ENCODE measurements at regions not wholly inside any gene's neighbourhood (a gene's known extent, or its start where the extent isn't known, plus 50 kb on each side); places are given as distances from the start of the nearest gene placed in this dataset.
A peak's percentile ranks its signal among the peaks of the same experiment; 100 is the strongest.
"Not testable (repeated sequence)": the region's sequence is repeated elsewhere in the genome, so short reads cannot be mapped to it uniquely, and the experiment has no call there.

DNA sequence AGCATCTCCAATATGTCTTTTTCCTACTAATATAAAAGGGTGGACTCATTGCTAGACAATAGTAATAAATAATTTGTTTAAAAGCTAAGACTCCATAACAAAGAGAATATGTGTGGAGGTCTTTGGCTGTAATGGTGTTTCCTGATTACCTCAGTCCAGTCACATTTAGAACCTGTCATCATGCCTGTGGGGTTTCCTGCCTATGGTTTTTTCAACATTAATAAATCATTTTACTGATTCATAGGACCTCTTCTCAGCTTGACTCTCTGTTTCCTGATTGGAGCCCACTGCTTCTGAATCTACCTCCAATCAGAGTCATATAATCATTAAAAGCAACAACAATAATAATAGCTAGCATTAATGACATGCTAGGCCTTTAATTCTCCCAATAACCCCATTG is 52.4 kb upstream of the GNAI1 start:
- DNase-seq: no peak

DNA sequence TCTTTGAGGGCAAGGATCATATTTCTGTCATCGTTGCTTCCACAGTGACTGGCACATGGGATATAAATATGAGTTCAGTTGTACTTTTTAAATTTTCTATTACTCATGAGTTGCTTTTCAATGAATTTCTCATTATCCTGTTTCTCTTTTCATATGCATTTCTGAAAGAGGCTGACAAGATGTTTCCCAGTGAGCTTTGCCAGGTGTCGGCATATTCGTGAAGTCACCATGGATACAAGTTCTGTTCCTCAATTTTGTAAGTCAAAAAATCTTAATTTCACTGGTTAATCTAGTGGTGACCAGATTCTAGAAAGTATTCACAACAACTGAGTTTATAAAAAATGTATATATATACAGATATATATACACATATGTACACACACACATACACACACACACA is 55.7 kb upstream of the GNAI1 start:
- DNase-seq: no peak

DNA sequence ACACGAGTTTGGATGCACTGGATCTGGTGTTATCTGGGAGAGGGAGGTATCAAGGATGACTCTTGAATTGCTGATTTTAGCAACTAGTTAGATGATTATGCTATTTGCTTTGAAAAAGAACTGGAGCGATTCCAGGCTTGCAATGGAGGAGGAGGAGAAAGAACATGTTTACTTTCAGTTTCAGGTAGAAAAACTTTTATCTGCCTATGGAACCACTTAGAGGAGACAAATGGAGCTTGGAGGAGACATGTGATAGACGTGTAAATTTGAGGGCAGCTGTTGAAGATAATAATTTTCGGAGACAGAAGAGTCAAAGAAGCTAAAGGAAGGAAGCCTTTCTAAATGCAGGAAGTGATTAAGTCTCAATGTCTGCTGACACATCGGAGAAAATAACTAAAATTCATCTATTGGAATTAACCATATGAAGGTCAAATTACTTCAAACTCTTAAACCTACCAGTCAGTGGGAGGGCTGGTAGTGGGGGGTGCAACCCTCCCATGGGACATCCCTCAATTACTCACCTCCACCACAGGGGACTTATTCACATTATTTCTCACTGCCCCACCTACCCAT is 56.4 kb upstream of the GNAI1 start:
- no peak for DNase-seq

DNA sequence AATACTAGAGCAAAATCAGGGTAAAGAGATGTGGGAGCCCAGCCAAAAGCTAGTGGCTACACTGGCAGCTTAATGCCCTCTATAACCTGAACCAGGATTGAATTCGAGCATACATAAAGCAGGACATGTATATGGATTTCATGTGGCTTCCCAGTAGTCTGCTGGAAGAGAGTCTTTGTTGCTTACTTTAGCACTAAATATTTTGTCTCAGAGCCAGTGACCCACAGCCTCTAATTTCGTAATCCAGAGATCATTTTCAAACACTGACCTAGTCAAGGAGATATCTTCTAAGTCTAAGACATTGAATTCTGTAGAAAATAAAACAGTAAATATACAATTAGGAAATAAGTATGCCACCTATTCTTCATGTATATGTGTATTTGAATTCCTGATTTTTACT is 64.2 kb upstream of the GNAI1 start:
- DNase-seq: no peak

DNA sequence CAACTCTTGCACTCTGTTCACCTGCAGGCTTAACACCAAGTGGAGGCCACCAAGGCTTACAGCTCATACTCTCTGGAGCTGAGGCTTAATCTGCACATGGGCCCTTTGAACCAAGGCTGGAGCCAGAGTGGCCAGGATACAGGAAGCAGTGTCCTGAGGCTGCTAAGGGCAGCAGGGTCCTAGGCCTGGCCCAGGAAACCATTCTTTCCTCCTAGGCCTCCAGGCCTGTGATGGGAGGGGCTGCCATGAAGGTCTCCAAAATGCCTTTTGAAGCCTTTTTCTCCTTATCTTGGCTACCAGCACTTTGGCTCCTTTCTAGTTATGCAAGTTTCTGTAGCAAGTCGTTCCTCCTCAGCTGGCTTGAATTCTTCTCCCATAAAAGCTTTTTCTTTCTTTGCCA is 68.0 kb upstream of the GNAI1 start:
- DNase-seq: no peak

DNA sequence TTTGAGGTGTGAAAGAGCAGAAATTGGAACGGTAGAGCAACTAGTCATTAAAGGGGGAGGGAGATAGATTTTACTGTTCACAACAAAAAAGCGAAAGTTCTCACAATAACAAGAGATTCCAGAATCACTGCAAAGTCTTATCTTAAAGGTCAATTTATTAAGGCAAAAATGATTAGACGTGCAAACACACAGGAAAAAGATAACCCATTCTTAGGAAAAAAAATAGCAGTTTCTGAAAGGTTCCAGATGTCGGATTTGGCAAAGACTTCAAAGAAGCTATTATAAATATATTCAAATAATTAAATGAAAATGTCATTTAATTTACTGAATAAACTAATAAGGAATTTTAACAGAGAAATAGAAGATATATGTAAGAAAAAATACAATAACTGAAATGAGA is 70.8 kb upstream of the GNAI1 start:
- DNase-seq: no peak

DNA sequence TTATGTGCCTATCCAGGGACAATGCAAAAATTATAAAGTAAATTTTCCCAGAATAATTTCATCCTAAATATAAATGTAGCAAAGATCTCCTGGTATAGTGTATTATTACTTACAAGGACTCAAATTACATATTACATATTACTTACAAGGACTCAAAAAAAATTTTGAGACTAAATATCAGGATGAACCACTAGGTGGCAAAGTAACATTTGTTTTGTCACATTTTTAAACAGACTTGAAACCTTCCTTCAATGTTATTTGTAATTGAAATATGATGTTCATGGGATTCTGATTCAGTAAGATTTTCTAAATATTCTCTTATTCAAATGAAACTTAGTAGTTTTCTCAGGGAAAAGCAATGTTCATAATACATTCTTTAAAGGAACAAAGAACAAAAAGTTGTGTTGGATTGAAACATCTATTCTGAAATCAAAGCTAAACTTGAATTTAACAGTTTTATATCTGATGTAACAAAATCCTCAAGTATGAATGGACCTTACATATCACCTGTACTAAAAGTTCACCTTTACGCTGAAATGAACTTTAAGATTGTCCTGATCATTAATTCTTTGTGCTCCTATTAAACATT is 74.3 kb upstream of the GNAI1 start:
- peak; percentile 20 for DNase-seq

DNA sequence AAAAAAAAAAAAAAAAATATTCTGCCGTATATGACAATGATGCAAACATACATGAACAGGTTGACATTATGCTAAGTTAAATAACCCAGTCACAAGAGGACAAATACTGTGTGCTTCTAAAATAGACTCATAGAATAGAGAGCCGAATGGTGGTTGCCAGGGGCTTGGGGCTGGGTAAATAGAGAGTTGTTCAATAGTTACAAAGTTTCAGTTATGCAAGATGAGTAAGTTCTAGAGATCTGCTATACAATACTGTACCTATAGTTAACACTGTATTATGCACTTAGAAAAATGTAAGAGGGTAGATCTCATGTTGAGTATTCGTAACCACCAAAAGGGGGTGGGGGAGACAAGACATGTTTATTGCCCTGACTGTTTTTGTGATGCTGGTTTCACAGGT is 77.1 kb upstream of the GNAI1 start:
- no peak for DNase-seq

DNA sequence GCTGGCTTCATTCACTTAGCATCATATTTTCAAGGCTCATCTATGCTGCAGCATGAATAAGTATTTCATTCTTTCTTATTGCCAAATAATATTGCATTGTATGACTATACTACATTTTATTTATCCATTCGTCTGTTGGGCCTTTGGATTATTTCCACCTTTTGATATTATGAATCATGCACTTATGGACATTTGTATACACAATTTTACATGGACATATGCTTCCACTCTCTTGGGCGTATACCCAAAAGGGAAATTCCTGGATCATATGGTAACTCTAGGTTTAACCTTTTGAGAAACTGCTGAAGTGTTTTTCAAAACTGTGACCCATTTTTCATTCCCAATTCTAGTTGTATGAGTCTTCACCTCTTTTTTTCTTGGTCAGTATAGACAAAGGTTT is 80.3 kb upstream of the GNAI1 start:
- DNase-seq: no peak

DNA sequence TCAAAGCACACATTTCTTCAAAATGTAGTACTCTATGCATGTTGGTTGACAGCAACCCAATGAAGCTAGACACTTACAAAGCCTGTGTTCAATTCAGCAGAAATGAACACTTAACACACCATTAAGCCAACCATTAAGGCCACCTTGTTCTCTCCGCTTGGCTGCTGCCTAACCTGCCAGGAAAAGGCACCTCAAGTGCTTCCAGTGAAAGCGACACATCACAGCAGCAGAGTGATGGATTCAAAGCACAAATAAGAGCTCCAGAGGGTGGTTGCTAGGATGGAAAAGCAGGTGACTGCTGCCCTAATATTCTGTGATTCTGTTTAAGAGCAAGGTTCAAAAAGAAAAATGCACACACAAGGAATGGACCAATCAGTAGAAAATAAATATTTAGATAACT is 81.5 kb upstream of the GNAI1 start:
- no peak for DNase-seq

DNA sequence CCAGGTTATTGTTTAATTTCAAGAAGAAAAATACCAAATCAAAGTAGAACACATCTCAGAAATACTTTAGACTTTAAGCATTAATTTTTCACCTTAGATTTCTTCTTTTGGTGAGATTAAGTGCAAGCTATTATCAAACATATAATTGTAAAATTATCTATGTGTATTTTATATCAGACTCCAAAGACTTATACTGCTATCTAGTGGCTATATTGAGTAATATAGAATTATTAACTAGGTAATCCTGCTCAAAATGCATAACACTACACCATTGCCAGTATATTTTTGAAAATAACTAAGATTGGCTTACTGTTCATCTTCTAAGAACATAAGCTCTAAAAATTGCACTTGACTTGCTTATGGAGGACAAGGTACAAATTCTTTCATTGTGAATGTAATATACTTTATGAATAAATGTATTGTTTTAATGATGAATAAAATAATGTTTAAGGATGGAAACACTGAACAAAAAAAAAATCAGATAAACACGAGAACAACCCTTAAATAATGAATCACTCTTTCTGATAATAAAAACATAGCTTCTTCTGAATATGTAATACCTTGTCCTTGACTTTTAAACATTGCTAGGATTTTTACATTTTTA is 86.7 kb upstream of the GNAI1 start:
- DNase-seq: no peak

DNA sequence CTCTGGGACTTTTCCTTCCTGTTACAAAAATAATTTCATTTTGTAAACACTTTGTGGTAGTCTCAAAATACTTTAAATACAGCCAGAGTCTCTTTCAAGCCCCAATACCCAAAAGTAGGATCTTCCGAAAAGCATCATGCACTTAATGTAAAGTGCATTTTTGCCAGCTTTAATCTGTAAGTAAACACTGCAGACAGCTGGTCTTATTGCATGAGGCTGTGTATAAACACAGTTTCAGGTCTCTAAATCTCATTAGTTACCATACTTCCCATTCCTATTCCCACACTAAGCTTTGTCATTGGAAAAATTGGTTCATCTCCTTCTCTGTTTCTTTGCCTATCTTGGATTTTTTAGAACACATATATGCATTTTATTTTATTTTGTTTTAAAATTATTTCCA is 87.6 kb upstream of the GNAI1 start:
- DNase-seq: no peak

DNA sequence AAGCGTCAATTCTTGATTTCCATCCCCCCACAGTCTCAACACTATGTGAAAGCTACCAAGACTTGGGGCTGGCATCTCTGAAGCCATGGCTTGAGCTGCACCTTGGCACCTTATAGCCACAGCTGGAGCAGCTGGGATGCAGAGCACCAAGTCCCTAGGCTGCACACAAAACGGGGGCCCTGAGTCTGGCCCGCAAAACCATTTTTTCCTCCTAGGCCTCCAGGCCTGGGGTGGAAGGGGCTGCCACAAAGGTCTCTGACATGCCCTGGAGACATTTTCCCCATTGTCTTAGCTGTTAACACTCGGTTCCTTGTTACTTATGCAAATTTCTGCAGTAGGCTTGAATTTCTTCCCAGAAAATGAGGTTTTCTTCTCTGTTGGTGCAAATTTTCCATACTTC is 89.8 kb upstream of the GNAI1 start:
- DNase-seq: no peak

DNA sequence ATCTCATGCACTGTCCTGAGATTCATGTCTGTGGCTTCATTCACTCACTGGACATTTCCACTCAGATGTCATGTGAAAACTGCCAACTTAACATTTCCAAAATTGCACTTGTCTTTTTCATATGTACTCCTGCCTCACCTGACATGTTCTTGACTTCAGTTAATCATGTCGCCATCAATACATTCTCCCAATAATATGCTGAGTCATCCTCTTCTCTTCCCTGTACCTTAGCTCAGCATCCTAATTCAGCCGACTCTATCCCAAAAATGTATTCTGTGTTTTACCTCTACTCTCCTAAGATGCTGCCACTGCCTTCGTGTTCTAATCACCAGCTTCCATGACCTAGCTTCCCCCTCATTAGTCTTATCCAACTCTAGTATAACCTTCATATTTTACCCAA is 93.9 kb upstream of the GNAI1 start:
- DNase-seq: no peak

DNA sequence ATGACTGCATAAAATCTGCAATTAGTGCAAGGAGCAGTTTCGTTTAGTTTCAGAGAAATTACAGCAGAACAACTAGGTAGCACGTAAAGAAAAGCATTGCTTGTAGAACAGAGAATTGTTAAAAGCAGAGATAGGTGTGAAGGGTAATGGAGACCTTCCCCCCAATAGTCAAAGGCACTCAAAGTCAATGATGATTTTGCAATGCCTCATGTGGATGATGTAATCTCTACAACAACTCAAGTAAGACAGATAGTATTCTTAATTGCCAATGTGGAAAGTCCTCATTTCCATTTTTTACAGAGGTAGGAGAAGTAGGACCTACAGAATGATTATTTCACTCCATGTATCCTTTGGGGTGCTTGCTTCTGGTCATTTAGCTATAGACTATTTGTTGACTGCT is 94.3 kb upstream of the GNAI1 start:
- DNase-seq: no peak

DNA sequence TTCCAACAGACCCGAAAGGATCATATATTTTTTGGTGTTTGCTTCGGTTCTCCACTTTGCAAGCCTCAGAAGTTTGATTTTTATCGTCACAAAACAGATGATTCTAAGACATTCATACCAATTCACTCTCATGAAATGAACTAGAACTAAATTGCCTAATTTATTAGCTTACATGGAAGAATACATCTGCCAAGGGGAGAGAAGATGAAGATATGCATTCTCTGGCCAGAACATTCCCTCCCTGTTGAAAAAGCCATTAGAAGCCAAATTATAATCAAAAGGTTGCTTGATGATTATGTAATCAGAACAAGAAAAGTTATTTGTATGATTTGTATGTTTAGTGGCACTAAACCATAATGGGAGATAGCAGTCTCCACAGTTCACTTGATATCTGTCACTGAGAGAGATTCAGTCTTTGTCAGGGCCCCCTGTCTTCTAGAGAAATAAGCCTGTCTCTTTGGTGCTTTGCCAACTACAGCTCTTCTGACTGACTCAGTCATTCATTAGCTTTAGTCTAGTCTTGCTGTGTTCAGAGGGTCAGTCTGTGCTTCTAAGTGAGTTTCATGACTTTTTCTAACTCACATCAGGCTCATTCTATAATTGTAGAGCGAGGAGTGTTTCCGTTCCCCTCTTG is 95.3 kb upstream of the GNAI1 start:
- DNase-seq: no peak

DNA sequence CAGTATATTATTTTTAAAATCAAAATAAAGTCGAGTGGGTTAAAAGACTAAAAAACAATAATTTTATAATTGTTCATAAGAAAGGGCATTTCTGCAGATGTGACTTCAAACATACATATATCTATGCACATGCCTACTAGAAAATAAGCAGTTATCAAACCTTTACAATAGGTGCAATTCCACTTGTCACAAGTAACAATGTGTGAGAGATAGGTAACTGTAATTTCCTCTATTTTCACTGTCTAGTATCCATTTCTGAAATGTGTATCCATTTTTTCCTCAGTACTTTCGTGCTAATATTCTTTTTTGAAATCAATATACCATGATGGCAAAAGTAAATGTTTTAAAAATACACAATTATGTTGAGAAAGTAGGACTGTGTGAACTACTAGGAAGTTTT is 96.9 kb upstream of the GNAI1 start:
- DNase-seq: no peak

DNA sequence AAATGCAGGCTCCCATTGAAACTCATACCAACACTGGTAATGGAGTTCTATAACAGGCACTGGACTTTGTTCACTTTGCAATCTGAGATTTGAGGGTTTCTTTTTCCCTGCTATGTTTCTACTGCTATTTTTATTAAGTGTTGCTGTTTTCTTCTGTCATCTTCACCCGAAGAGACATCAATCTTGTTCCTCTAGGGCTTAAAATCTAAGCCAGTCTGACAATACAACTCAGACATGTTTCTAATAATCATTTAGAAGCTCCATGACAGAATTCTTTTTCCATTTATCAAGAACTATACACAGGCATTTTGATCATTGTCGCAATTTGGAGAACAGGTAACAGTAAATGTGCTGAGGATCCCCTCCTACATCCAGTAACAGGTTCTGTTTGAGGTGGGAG is 98.5 kb upstream of the GNAI1 start:
- no peak for DNase-seq

DNA sequence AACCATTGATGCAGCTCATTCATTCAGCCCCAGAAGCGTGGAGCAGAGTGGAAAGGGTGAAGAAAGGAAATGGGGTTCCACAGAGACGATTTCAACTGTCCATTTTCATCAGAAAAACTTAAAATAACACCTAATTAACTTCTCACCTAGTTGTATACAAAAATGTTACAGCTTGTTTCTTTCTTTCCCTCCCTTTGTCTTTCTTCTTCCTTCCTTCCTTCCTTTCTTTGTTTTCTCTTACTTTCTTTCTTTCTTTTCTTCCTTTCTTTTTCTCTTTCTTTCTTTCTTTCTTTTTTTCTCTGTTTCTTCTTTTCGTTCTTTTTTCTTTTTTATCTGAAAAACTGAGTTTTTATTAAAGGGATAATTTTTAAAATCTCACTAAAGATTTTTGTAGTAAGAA is 105.9 kb upstream of the GNAI1 start:
- DNase-seq: no peak

DNA sequence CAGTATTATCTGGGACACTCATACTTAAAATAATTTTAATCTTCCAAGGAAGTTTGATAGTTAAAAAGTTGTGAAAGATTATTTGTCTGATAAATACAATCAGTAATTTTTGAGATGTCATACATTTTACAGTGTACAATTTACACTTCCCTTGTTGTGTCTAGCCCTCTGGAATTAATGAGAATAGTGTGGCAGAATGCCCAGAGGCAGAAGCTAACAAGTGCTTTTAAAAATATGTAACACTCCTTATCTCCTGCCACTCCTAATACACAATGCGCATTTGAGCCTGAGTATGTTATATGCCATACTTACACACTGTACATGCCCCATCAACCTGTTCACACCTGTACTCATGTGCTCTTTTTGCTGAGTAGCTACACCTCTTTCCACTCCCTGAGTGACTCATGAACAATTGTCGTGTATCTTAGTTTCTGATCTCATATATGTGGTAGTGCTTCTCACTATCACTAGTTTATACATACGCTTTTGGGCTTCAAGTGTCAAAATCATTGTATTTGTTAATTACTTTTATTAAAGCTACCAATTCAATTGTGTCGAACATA is 106.9 kb upstream of the GNAI1 start:
- DNase-seq: no peak

DNA sequence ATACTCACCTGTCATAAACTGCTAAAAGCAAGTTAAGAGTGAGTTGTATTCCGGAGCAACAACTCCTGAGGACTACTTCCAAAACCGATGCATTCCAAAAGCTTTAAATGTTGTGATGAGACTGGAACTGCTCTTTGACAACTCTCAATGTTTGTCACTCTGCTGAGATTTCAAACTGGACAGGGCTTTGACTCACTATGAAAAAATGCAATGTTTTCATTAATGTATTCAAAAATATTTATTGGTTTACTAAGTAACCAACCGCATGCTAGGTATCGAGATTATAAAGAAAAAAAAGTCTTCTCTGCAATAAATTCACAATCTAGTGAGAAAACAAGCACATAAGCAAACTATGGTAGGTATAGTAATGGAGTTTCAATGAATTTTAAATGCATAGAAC is 107.9 kb upstream of the GNAI1 start:
- no peak for DNase-seq

DNA sequence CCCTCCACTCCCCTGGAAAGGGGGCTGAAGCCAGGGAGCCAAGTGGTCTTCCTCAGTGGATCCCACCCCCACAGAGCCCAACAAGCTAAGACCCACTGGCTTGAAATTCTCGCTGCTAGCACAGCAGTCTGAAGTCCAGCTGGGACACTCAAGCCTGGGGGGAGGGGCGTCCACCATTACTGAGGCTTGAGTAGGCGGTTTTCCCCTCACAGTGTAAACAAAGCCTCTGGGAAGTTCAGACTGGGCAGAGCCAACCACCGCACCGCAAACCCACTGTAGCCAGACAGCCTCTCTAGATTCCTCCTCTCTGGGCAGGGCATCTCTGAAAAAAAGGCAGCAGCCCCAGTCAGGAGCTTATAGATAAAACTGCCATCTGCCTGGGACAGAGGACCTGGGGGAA is 114.4 kb upstream of the GNAI1 start:
- DNase-seq: not testable (repeated sequence)

DNA sequence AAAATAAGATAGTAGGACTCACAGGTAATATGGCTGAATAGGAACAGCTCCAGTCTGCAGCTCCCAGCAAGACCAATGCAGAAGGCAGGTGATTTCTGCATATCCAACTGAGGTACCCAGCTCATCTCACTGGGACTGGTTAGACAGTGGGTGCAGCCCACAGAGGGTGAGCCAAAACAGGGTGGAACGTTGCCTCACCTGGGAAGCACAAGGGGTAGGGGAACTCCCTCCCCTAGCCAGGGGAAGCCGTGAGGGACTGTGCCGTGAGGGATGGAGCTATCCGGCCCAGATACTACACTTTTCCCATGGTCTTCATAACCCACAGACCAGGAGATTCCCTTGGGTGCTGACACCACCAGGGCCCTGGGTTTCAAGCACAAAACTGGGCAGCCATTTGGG is 114.8 kb upstream of the GNAI1 start:
- DNase-seq: not testable (repeated sequence)
